H9 (cell line): ENCODE measurements at regions not wholly inside any gene's neighbourhood (a gene's known extent, or its start where the extent isn't known, plus 50 kb on each side); places are given as distances from the start of the nearest gene placed in this dataset.

ENCODE experiments used
- DNase-seq: peaks from one replicate; pipeline ENCODE4 v3.0.0-alpha.2; 2017
- H2AFZ ChIP-seq: one replicate; pipeline ENCODE4 v1.6.1; 2013; ENCODE audit warnings: mild to moderate bottlenecking, low read length, control low read depth, moderate library complexity
- H2AK5ac ChIP-seq: 2 replicates; pipeline ENCODE4 v1.6.1; 2013; ENCODE audit warnings: low read length, control low read depth, mixed read lengths; ENCODE audit not compliant: insufficient read length
- H2BK120ac ChIP-seq: one replicate; pipeline ENCODE4 v1.6.1; 2013; ENCODE audit warnings: low read depth, mild to moderate bottlenecking, low read length, control low read depth, inconsistent platforms; ENCODE audit not compliant: poor library complexity, severe bottlenecking
- H2BK12ac ChIP-seq: 2 replicates; pipeline ENCODE4 v1.6.1; 2013; ENCODE audit warnings: low read length, control low read depth, mixed read lengths, low read depth; ENCODE audit not compliant: insufficient read length
- H2BK15ac ChIP-seq: 2 replicates; pipeline ENCODE4 v1.6.1; 2013; ENCODE audit warnings: low read depth, low read length, control low read depth
- H2BK20ac ChIP-seq: one replicate; pipeline ENCODE4 v1.6.1; 2013; ENCODE audit warnings: low read depth, mild to moderate bottlenecking, low read length, control low read depth, inconsistent platforms; ENCODE audit not compliant: poor library complexity, severe bottlenecking
- H2BK5ac ChIP-seq: 2 replicates; pipeline ENCODE4 v1.6.1; 2013; ENCODE audit warnings: low read length, control low read depth, mixed read lengths; ENCODE audit not compliant: insufficient read length
- H3K14ac ChIP-seq: 2 replicates; pipeline ENCODE4 v1.6.1; 2013; ENCODE audit warnings: low read length, control low read depth; ENCODE audit not compliant: insufficient read depth
- H3K18ac ChIP-seq: 2 replicates; pipeline ENCODE4 v1.6.1; 2013; ENCODE audit warnings: low read depth, mild to moderate bottlenecking, mixed read lengths, low read length, control low read depth; ENCODE audit not compliant: insufficient read length
- H3K23ac ChIP-seq: 2 replicates; pipeline ENCODE4 v1.6.1; 2013; ENCODE audit warnings: low read length, control low read depth, mixed read lengths, low read depth; ENCODE audit not compliant: insufficient read length
- H3K23me2 ChIP-seq: 2 replicates; pipeline ENCODE4 v1.6.1; 2013; ENCODE audit warnings: low read depth, mild to moderate bottlenecking, mixed read lengths, low read length, control low read depth; ENCODE audit not compliant: insufficient read length, poor library complexity, severe bottlenecking
- H3K27ac ChIP-seq: 2 replicates; pipeline ENCODE4 v1.5.1; 2013; ENCODE audit warnings: low read length, control low read depth, mixed read lengths, low read depth; ENCODE audit not compliant: insufficient read length
- H3K27me3 ChIP-seq: 2 replicates; pipeline ENCODE4 v1.6.1; 2013; ENCODE audit warnings: low read length, control low read depth, inconsistent platforms; ENCODE audit not compliant: insufficient read depth
- H3K4ac ChIP-seq: 2 replicates; pipeline ENCODE4 v1.6.1; 2013; ENCODE audit warnings: low read depth, mild to moderate bottlenecking, control low read depth, inconsistent platforms, low read length, moderate library complexity
- H3K4me1 ChIP-seq: 2 replicates; pipeline ENCODE4 v1.6.1; 2013; ENCODE audit warnings: low read length, control low read depth, inconsistent platforms; ENCODE audit not compliant: insufficient read depth
- H3K4me2 ChIP-seq: 2 replicates; pipeline ENCODE4 v1.6.1; 2013; ENCODE audit warnings: low read length, control low read depth, mixed read lengths; ENCODE audit not compliant: insufficient read length, insufficient read depth
- H3K56ac ChIP-seq: 2 replicates; pipeline ENCODE4 v1.6.1; 2013; ENCODE audit warnings: low read depth, mild to moderate bottlenecking, mixed read lengths, low read length, control low read depth; ENCODE audit not compliant: insufficient read length
- H3K79me1 ChIP-seq: 2 replicates; pipeline ENCODE4 v1.6.1; 2013; ENCODE audit warnings: low read depth, mild to moderate bottlenecking, moderate library complexity, low read length, control low read depth, inconsistent platforms; ENCODE audit not compliant: insufficient read depth, poor library complexity, severe bottlenecking
- H3K79me2 ChIP-seq: 2 replicates; pipeline ENCODE4 v1.6.1; 2013; ENCODE audit warnings: low read length, control low read depth, inconsistent platforms; ENCODE audit not compliant: insufficient read depth
- H3K9ac ChIP-seq: 2 replicates; pipeline ENCODE4 v1.6.1; 2013; ENCODE audit warnings: low read length, control low read depth, mixed read lengths; ENCODE audit not compliant: insufficient read length; ENCODE audit errors: extremely low read depth
- H3K9me3 ChIP-seq: one replicate; pipeline ENCODE4 v1.6.1; 2013; ENCODE audit warnings: low read depth, low read length, inconsistent platforms; ENCODE audit not compliant: control insufficient read depth
- H3T11ph ChIP-seq: one replicate; pipeline ENCODE4 v1.6.1; 2013; ENCODE audit warnings: mild to moderate bottlenecking, low read length, control low read depth, inconsistent platforms
- H4K20me1 ChIP-seq: one replicate; pipeline ENCODE4 v1.6.1; 2013; ENCODE audit not compliant: control insufficient read depth, insufficient read length, insufficient read depth
- H4K5ac ChIP-seq: 2 replicates; pipeline ENCODE4 v1.6.1; 2013; ENCODE audit warnings: low read depth, mild to moderate bottlenecking, mixed read lengths, low read length, control low read depth; ENCODE audit not compliant: insufficient read length
- H4K8ac ChIP-seq: replicated peaks from 2 replicates; pipeline ENCODE4 v1.6.1; 2013; ENCODE audit warnings: low read length, control low read depth, mixed read lengths, low read depth; ENCODE audit not compliant: insufficient read length
- H4K91ac ChIP-seq: 2 replicates; pipeline ENCODE4 v1.6.1; 2013; ENCODE audit warnings: low read depth, mild to moderate bottlenecking, moderate library complexity, mixed read lengths, low read length, control low read depth; ENCODE audit not compliant: insufficient read length
- H3K27ac Mint-ChIP-seq, 3 experiments: 2 replicates in 2 of 3; 3 replicates in 1 of 3; pipeline ENCODE4 v1.8.0; 2020 to 2021; ENCODE audit warnings: mixed read lengths in 3 of 3, mild to moderate bottlenecking in 1 of 3, moderate library complexity in 1 of 3
- H3K27me3 Mint-ChIP-seq: 2 replicates; pipeline ENCODE4 v1.8.0; 2021; ENCODE audit warnings: low read depth, mild to moderate bottlenecking, moderate library complexity, mixed read lengths
- H3K36me3 Mint-ChIP-seq, 3 experiments: 2 replicates in 2 of 3; 3 replicates in 1 of 3; pipeline ENCODE4 v1.8.0; 2020 to 2021; ENCODE audit warnings: low read depth in 3 of 3, mixed read lengths in 3 of 3; ENCODE audit not compliant: insufficient read depth in 1 of 3
- H3K4me1 Mint-ChIP-seq, 2 experiments: 2 replicates each; pipeline ENCODE4 v1.8.0; 2020; ENCODE audit warnings: mixed read lengths in 2 of 2
- H3K4me3 Mint-ChIP-seq, 2 experiments: 2 replicates in 1 of 2; 3 replicates in 1 of 2; pipeline ENCODE4 v1.8.0; 2020 to 2021; ENCODE audit warnings: mild to moderate bottlenecking in 2 of 2, mixed read lengths in 2 of 2, moderate library complexity in 1 of 2
- H3K9me3 Mint-ChIP-seq, 2 experiments: 2 replicates in 1 of 2; 3 replicates in 1 of 2; pipeline ENCODE4 v1.8.0; 2020; ENCODE audit warnings: mild to moderate bottlenecking in 2 of 2, mixed read lengths in 2 of 2, moderate library complexity in 1 of 2
- CTCF ChIP-seq: fragments of 200-600 bp; sonication (generic); conservative IDR thresholded peaks from 3 replicates; pipeline ENCODE4 v1.8.0; 2021; ENCODE audit warnings: antibody characterized with exemption, mild to moderate bottlenecking
- WGBS: extraction: QIAGEN DNeasy Blood & Tissue Kit; methylation state at CpG from one replicate; pipeline ENCODE4 v1.1.7; 2013; ENCODE audit warnings: missing lambda C conversion rate, low lambda C conversion rate, mixed read lengths; ENCODE audit not compliant: insufficient read length; ENCODE audit errors: extremely low coverage; 5-methylcytosine and 5-hydroxymethylcytosine counted together

- WGBS, result no CpG with 5 or more reads among the region's 3 CpGs
- Histone ChIP-seq H3K27ac (no peak overlapping the region), H3K4ac (no peak overlapping the region), H4K8ac (no peak overlapping the region), H3K4me1 (no peaks in the 10 kb centered on the region), H2BK12ac (no peak overlapping the region), H4K20me1 (no peaks in the 10 kb centered on the region), H3K79me2 (no peaks in the 10 kb centered on the region), H3K79me1 (no peaks in the 10 kb centered on the region), H3K23me2 (no peaks in the 10 kb centered on the region), H3K14ac (no peak overlapping the region), H3K56ac (no peak overlapping the region), H2AFZ (no peak overlapping the region), H3T11ph (no peak overlapping the region), H3K23ac (no peak overlapping the region), H2BK20ac (no peak overlapping the region), H3K4me2 (no peak overlapping the region), H3K18ac (no peak overlapping the region), H3K27me3 (no peaks in the 10 kb centered on the region), H2BK5ac (no peak overlapping the region), H2AK5ac (no peak overlapping the region), H3K9ac (no peak overlapping the region), H2BK120ac (no peak overlapping the region), H4K5ac (no peak overlapping the region), H4K91ac (no peak overlapping the region), H3K9me3 (no peaks in the 10 kb centered on the region), H2BK15ac (no peak overlapping the region)
- TF ChIP-seq CTCF, result no peak
- no peak for DNase-seq
- no peak overlapping the region for H3K4me3 Mint-ChIP-seq
- H3K27me3 Mint-ChIP-seq, result no peaks in the 10 kb centered on the region
- peaks cover 2 to 7% of the 10 kb centered on the region in 2 experiments; a peak in 2 of 4 replicates for H3K4me1 Mint-ChIP-seq
- no peaks in the 10 kb centered on the region for H3K36me3 Mint-ChIP-seq
- peak overlapping the region in 2 of 3 experiments; percentile 55 to 89; a peak in 3 of 7 replicates for H3K27ac Mint-ChIP-seq
- no peaks in the 10 kb centered on the region for H3K9me3 Mint-ChIP-seq
Measured at GRCh38 chr1:214898718-214899117, 183.8 kb upstream of the KCNK2 start.
